HEK293 (cell line): ENCODE measurements at regions not wholly inside any gene's neighbourhood (a gene's known extent, or its start where the extent isn't known, plus 50 kb on each side); places are given as distances from the start of the nearest gene placed in this dataset.

Source experiments
- HOXA7 ChIP-seq: sonication (generic); formaldehyde crosslinking; IDR thresholded peaks from 2 replicates; pipeline ENCODE4 v1.8.1; 2022; ENCODE audit warnings: missing genetic modification reagents, borderline replicate concordance
- SCRT2 ChIP-seq: fragments of 450-650 bp; formaldehyde crosslinking; IDR thresholded peaks from 2 replicates; pipeline ENCODE4 v1.5.1; 2016; ENCODE audit warnings: missing biosample characterization, missing genetic modification characterization
- ZBTB1 ChIP-seq: fragments of 450-650 bp; formaldehyde crosslinking; IDR thresholded peaks from 2 replicates; pipeline ENCODE4 v1.5.1; 2016; ENCODE audit warnings: missing biosample characterization, missing genetic modification characterization
- ZNF302 ChIP-seq: fragments of 450-650 bp; formaldehyde crosslinking; IDR thresholded peaks from 2 replicates; pipeline ENCODE4 v1.5.1; 2016; ENCODE audit warnings: missing biosample characterization, missing genetic modification characterization, low read depth
- ZNF404 ChIP-seq: fragments of 450-650 bp; formaldehyde crosslinking; IDR thresholded peaks from 2 replicates; pipeline ENCODE4 v1.5.1; 2017; ENCODE audit warnings: missing biosample characterization, missing genetic modification characterization
- ZNF549 ChIP-seq: fragments of 450-650 bp; IDR thresholded peaks from 2 replicates; pipeline ENCODE4 v1.5.1; 2018; ENCODE audit warnings: missing biosample characterization, missing genetic modification characterization, mild to moderate bottlenecking, inconsistent platforms, moderate library complexity
- ZNF610 ChIP-seq: fragments of 450-650 bp; formaldehyde crosslinking; IDR thresholded peaks from 2 replicates; pipeline ENCODE4 v1.5.1; 2016; ENCODE audit warnings: missing biosample characterization, missing genetic modification characterization, borderline replicate concordance
- ZNF830 ChIP-seq: fragments of 450-650 bp; IDR thresholded peaks from 2 replicates; pipeline ENCODE4 v1.5.0; 2018; ENCODE audit warnings: missing biosample characterization, missing genetic modification characterization, low read depth, mild to moderate bottlenecking, moderate library complexity
- TF ChIP-seq, protein P1 (sequence below): fragments of 450-650 bp; formaldehyde crosslinking; IDR thresholded peaks from 2 replicates; pipeline ENCODE4 v1.5.1; 2016; ENCODE audit warnings: missing biosample characterization, missing genetic modification characterization
- TF ChIP-seq, protein P2 (sequence below): fragments of 450-650 bp; IDR thresholded peaks from 2 replicates; pipeline ENCODE4 v1.5.1; 2018; ENCODE audit warnings: missing biosample characterization, mild to moderate bottlenecking, missing genetic modification characterization
- TF ChIP-seq, protein P3 (sequence below): fragments of 450-650 bp; formaldehyde crosslinking; optimal IDR thresholded peaks from 2 replicates; pipeline ENCODE3; 2016; ENCODE audit warnings: missing biosample characterization, mild to moderate bottlenecking, missing genetic modification characterization
- TF ChIP-seq, protein P4 (sequence below): fragments of 450-650 bp; formaldehyde crosslinking; IDR thresholded peaks from 2 replicates; pipeline ENCODE4 v1.5.1; 2016; ENCODE audit warnings: missing biosample characterization, missing genetic modification characterization

DNA sequence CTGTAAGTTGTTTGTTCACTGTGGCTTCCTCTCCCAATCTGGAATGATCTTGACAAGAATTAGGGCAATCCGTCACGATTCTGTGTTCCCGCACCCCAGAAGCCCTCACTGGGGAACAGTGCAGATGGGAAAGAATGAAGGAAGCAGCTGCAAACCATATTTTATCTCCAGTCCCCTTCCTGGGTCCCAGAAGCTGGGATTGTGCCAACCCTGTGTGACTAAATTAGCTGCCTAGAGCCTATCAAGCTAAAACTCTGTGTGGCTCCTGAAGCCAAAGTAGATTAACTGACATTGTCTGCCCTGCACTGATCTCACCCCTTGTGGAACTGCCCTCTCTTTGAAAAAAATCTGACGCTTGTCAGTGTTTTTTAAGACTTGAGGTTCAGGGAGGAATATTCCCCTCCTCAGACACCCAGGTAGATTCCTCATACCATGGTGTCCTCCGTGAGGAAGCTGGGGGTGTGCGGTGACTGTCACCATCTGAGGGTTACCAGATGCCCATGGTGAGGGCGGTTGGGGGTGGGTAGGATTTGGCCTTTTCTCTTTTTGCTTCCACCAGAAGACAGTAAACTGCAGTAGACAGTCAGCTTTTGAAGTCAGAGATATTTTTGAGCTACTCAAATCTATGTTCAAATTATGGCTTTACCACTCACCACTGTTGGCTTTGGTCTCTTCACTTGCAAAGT lies 358.3 kb upstream of the TPM1 start:
- TF ChIP-seq HOXA7 (CRISPR knock-in tag) (no peak), ZNF830 (no peak), SCRT2 (tag by site-specific recombination) (no peak), ZNF302 (tag by site-specific recombination) (no peak), ZNF610 (tag by site-specific recombination) (no peak), ZBTB1 (no peak), ZNF404 (tag by site-specific recombination) (no peak), ZNF549 (tag by site-specific recombination) (no peak)
- TF ChIP-seq, protein P1, sequence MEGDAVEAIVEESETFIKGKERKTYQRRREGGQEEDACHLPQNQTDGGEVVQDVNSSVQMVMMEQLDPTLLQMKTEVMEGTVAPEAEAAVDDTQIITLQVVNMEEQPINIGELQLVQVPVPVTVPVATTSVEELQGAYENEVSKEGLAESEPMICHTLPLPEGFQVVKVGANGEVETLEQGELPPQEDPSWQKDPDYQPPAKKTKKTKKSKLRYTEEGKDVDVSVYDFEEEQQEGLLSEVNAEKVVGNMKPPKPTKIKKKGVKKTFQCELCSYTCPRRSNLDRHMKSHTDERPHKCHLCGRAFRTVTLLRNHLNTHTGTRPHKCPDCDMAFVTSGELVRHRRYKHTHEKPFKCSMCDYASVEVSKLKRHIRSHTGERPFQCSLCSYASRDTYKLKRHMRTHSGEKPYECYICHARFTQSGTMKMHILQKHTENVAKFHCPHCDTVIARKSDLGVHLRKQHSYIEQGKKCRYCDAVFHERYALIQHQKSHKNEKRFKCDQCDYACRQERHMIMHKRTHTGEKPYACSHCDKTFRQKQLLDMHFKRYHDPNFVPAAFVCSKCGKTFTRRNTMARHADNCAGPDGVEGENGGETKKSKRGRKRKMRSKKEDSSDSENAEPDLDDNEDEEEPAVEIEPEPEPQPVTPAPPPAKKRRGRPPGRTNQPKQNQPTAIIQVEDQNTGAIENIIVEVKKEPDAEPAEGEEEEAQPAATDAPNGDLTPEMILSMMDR = no peak
- TF ChIP-seq, protein P2, sequence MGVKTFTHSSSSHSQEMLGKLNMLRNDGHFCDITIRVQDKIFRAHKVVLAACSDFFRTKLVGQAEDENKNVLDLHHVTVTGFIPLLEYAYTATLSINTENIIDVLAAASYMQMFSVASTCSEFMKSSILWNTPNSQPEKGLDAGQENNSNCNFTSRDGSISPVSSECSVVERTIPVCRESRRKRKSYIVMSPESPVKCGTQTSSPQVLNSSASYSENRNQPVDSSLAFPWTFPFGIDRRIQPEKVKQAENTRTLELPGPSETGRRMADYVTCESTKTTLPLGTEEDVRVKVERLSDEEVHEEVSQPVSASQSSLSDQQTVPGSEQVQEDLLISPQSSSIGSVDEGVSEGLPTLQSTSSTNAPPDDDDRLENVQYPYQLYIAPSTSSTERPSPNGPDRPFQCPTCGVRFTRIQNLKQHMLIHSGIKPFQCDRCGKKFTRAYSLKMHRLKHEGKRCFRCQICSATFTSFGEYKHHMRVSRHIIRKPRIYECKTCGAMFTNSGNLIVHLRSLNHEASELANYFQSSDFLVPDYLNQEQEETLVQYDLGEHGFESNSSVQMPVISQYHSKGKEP (tag by site-specific recombination) = no peak
- TF ChIP-seq, protein P3, sequence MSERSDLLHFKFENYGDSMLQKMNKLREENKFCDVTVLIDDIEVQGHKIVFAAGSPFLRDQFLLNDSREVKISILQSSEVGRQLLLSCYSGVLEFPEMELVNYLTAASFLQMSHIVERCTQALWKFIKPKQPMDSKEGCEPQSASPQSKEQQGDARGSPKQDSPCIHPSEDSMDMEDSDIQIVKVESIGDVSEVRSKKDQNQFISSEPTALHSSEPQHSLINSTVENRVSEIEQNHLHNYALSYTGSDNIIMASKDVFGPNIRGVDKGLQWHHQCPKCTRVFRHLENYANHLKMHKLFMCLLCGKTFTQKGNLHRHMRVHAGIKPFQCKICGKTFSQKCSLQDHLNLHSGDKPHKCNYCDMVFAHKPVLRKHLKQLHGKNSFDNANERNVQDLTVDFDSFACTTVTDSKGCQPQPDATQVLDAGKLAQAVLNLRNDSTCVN (tag by site-specific recombination) = no peak
- TF ChIP-seq, protein P4, sequence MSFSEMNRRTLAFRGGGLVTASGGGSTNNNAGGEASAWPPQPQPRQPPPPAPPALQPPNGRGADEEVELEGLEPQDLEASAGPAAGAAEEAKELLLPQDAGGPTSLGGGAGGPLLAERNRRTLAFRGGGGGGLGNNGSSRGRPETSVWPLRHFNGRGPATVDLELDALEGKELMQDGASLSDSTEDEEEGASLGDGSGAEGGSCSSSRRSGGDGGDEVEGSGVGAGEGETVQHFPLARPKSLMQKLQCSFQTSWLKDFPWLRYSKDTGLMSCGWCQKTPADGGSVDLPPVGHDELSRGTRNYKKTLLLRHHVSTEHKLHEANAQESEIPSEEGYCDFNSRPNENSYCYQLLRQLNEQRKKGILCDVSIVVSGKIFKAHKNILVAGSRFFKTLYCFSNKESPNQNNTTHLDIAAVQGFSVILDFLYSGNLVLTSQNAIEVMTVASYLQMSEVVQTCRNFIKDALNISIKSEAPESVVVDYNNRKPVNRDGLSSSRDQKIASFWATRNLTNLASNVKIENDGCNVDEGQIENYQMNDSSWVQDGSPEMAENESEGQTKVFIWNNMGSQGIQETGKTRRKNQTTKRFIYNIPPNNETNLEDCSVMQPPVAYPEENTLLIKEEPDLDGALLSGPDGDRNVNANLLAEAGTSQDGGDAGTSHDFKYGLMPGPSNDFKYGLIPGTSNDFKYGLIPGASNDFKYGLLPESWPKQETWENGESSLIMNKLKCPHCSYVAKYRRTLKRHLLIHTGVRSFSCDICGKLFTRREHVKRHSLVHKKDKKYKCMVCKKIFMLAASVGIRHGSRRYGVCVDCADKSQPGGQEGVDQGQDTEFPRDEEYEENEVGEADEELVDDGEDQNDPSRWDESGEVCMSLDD (tag by site-specific recombination) = no peak
